SK-N-SH (cell line): ENCODE measurements at regions not wholly inside any gene's neighbourhood (a gene's known extent, or its start where the extent isn't known, plus 50 kb on each side); places are given as distances from the start of the nearest gene placed in this dataset.

ENCODE experiments used
- CTCF ChIP-seq: fragments of 200-600 bp; sonication (generic); IDR thresholded peaks from 2 replicates; pipeline ENCODE4 v1.6.1; 2017; ENCODE audit warnings: antibody characterized with exemption, mild to moderate bottlenecking, moderate library complexity
- EZH2phosphoT487 ChIP-seq: fragments of 200-600 bp; sonication (generic); IDR thresholded peaks from 2 replicates; pipeline ENCODE4 v1.6.1; 2017; ENCODE audit warnings: low read depth, mixed run types, mild to moderate bottlenecking, antibody characterized with exemption, moderate library complexity, borderline replicate concordance
- FOSL2 ChIP-seq: IDR thresholded peaks from 2 replicates; pipeline ENCODE4 v1.4.0; 2012; ENCODE audit warnings: low read depth, mild to moderate bottlenecking, moderate library complexity, borderline replicate concordance
- GABPA ChIP-seq: IDR thresholded peaks from 2 replicates; pipeline ENCODE4 v1.4.0; 2012; ENCODE audit warnings: low read depth, mild to moderate bottlenecking
- MAX ChIP-seq: IDR thresholded peaks from 2 replicates; pipeline ENCODE4 v1.4.0; 2012; ENCODE audit warnings: low read depth
- MEF2A ChIP-seq: IDR thresholded peaks from 2 replicates; pipeline ENCODE4 v1.4.0; 2012; ENCODE audit warnings: low read depth, borderline replicate concordance
- POLR2AphosphoS5 ChIP-seq: IDR thresholded peaks from 2 replicates; pipeline ENCODE4 v1.6.1; 2012; ENCODE audit warnings: low read depth, low read length
- RAD21 ChIP-seq: IDR thresholded peaks from 2 replicates; pipeline ENCODE4 v1.6.1; 2012; ENCODE audit warnings: mild to moderate bottlenecking, low read length
- REST ChIP-seq: IDR thresholded peaks from 2 replicates; pipeline ENCODE4 v1.6.1; 2012; ENCODE audit warnings: mild to moderate bottlenecking, low read depth, low read length, moderate library complexity
- RFX5 ChIP-seq: IDR thresholded peaks from 2 replicates; pipeline ENCODE4 v1.6.1; 2012; ENCODE audit warnings: mild to moderate bottlenecking, improper control_type of control experiment, low read length
- TEAD4 ChIP-seq: IDR thresholded peaks from 2 replicates; pipeline ENCODE4 v1.4.0; 2012; ENCODE audit warnings: mild to moderate bottlenecking, borderline replicate concordance; ENCODE audit not compliant: insufficient read depth
- YY1 ChIP-seq: IDR thresholded peaks from 2 replicates; pipeline ENCODE4 v1.4.0; 2012; ENCODE audit warnings: low read depth, mild to moderate bottlenecking
- ZBTB33 ChIP-seq: IDR thresholded peaks from 2 replicates; pipeline ENCODE4 v1.4.0; 2012; ENCODE audit warnings: low read depth, borderline replicate concordance

- TF ChIP-seq REST: no peak
- no peak for TF ChIP-seq YY1
- TF ChIP-seq CTCF: no peak
- no peak for TF ChIP-seq EZH2phosphoT487
- no peak for TF ChIP-seq MAX
- no peak for TF ChIP-seq POLR2AphosphoS5
- no peak for TF ChIP-seq TEAD4
- TF ChIP-seq FOSL2: no peak
- TF ChIP-seq RAD21: no peak
- no peak for TF ChIP-seq GABPA
- no peak for TF ChIP-seq MEF2A
- no peak for TF ChIP-seq RFX5
- TF ChIP-seq ZBTB33: no peak
These were observed 81.8 kb upstream of the GPR26 start for GRCh38 chr10:123584419-123584775.
